HG03108 (cell line): ENCODE measurements at regions not wholly inside any gene's neighbourhood (a gene's known extent, or its start where the extent isn't known, plus 50 kb on each side); places are given as distances from the start of the nearest gene placed in this dataset.

Experiments
- ATAC-seq: cut with Tn5 transposase; IDR thresholded peaks from one replicate; pipeline ENCODE4 v1.9.1; 2021; ENCODE audit warnings: moderate library complexity; ENCODE audit not compliant: unreplicated experiment

DNA sequence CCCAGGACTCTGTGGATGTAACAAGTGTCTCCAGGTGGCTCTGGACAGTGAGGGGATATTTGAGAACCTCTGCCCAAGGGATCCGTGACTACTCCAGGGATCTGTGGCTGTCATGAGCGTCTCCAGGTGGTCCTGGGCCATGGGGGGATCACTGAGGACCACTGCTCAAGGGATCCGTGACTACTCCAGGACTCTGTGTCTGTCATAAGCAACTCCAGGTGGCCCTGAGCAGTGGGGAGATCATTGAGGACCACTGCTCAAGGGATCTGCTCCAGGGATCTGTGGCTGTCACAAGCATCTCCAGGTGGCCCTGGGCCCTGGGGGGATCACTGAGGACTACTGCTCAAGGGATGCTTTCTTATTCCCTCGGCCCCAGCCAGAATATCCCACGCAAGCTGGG lies 133.2 kb upstream of the ADARB2 start:
- no peak for ATAC-seq

GRCh38 chr10:1869861-1870260 lies 132.5 kb upstream of the ADARB2 start:
- ATAC-seq, result no peak

- ATAC-seq, result no peak
These were observed 123.0 kb upstream of the ADARB2 start for GRCh38 chr10:1860351-1860750.

DNA sequence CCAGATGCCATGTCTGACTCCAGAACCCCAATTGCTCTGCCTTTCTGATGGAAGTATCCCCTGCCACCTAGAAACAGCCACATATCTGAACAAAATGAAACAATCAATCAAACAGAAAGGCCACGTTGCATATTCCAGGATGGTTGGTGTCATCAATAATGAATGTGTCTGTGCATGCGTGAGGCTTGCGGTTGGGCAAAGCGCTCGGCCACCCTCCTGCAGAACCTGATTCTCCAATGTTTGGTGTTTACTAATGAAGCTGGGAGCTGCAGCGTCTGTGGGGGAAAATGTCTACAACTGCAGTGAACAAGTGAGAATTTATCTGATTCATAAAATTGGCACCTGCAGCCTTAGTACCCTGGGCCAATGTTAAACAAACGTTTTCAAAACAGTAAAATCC lies 121.2 kb upstream of the ADARB2 start:
- no peak for ATAC-seq

DNA sequence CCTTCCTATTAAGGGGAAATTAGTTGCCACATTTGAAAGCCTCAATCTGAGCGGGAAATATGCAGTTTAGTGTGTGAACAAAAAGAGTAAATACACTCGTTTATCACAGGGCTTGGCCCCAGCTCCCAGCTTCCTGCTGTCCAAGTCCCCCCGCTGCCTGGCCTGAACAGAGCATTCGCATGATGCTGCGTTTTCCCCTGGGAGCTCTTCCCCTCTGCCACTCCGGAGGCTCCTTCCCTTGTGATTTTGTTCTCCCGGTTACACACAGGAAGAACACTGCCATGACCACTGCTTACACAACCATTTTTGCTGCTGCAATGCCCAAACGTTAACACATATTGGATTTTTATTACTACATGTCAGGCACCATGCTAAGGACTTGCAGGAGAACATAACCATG lies 120.7 kb upstream of the ADARB2 start:
- no peak for ATAC-seq

GRCh38 chr10:1855911-1856310 lies 118.6 kb upstream of the ADARB2 start:
- ATAC-seq, result no peak

- no peak for ATAC-seq
These were observed 116.9 kb upstream of the ADARB2 start for GRCh38 chr10:1854271-1854670.

DNA sequence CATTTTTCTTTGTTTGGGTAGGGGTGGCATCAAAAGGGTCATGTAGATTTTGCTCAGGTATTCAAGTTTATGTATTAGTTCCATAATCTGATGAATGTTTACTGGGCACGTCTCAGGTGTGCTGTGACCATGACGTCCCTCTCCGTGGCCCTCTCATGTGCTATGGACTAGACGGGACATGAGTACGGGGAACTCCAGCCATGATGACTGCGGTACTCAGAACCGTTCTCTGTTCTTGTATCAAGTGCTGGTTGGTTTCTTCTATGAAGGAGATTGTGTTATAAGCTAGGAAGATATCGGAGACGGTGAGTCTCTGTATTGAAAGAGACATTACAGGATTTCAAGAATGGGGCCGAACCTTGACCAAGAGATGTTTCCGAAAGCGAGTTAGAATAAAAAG lies 116.5 kb upstream of the ADARB2 start:
- ATAC-seq, result no peak

DNA sequence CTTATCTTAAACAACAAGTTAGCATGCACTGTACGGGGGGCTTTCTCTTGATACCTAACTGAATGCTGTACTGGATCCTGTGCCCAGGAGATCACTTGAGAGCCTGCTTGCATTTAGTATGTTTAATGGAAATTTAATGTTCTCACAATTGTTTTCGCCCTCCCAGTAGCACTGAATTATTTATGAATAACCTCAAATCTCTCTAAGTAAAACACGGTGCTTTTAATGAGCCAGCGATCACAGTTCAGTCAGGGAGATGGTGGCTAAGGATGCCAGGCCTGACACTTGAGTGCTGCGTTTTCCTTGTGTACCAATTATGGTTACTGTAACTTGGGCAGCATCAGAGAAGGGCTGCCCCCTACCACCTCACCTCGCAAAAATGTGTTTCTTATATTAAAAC lies 115.5 kb upstream of the ADARB2 start:
- no peak for ATAC-seq

DNA sequence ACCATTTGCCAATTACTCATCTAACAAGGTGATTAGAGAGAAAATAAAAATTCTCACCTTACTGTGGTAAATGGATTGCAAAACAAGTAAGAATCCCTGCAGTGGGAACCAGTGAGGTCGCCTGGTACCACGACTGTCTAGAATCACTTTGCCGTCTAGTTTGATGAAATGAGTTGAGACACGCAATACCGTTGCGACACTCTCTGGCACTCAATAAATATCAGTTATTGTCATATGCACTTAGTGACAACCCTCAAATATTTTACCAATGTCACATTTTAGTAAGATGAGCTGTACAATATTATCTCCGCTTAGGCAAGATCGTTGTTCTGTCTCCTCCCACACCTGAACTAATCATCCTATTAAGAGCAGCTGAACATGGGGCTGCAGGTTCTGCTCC lies 114.4 kb upstream of the ADARB2 start:
- no peak for ATAC-seq

DNA sequence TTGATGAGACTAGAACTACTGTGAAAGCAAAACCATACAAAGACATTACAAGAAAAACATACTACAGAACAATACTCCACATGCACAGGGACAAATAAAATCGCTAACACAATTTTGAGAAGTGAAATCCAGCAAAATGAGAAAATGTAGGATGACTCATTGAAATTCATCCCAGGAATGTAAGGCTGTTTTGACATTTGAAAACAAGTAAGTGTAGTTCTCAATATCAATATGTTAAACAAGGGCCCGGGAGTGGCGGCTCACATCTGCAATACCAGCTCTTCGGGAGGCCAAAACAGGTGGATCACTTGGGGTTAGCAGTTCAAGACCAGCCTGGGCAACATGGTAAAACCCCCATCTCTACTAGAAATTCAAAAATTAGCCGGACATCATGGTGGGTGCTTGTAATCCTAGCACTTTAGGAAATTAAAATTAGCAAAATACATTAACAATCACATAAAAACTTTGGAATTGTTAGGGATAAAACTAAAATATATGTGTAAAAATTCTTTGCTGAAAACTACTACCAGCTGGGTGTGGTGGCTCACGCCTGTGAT lies 113.7 kb upstream of the ADARB2 start:
- ATAC-seq, result no peak

GRCh38 chr10:1847361-1847760 lies 110.0 kb upstream of the ADARB2 start:
- no peak for ATAC-seq

DNA sequence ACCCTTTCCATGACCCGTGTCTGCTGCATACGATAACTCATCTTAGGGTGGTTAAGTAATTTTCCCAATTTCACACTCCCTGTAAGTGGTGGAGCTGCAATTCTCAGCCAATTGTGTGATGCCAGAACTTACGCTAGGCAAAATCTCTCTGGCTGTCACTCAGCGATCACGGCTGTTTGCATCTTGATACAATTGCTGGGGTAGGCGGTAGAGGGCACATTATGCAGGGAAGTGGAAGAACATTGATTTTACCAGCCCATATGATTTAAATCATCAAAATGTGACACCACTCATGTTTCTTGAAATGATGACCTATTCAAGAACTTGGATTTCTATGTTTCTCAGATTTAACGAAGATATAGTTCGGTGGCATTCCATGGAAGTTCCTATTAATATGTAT lies 108.7 kb upstream of the ADARB2 start:
- no peak for ATAC-seq

GRCh38 chr10:1841759-1842158 lies 104.4 kb upstream of the ADARB2 start:
- ATAC-seq, result no peak

- ATAC-seq, result no peak
These were observed 92.4 kb upstream of the ADARB2 start for GRCh38 chr10:1829712-1830111.

DNA sequence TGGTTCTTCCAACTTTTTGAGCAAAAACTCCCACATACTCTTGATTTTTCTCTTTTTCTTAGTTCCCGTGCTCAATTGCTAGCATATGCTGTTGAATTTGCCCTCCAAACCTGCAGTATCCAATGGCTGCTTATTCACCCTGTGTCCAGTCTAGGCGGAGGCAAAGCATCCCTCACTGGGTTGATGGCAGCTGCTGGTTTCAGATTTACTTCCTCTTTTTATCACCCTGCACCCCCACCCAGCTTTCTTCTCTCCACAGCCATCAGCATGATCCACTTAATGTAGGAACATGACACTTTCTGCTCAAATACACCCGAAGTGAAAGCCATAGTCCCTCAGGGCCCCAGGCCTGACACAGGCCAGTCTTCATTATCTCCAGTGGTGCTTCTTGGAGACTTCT lies 87.6 kb upstream of the ADARB2 start:
- ATAC-seq, result no peak

- no peak for ATAC-seq
These were observed 77.2 kb upstream of the ADARB2 start for GRCh38 chr10:1814556-1814955.

- no peak for ATAC-seq
These were observed 71.9 kb upstream of the ADARB2 start for GRCh38 chr10:1809139-1809741.

DNA sequence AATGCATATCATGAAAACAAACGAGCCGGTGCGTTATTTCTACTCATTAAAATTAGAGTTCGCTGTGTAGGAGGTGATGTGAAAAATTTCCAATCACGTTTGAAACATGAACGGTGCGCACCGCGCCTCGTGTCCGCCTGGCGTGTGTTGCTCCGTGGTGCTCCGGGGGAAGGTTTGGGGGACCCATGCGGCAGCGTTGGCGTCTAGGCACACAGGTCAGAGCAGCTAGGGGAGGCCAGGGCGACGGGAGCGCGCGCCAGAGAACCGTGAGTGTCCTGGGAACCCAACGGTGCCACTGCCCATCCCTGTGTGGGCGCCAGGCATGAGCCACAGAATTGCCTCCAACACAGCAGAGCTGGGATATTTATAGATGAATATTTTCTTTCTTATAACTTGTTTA lies 70.6 kb upstream of the ADARB2 start:
- no peak for ATAC-seq

- no peak for ATAC-seq
These were observed 69.9 kb upstream of the ADARB2 start for GRCh38 chr10:1807196-1807595.

DNA sequence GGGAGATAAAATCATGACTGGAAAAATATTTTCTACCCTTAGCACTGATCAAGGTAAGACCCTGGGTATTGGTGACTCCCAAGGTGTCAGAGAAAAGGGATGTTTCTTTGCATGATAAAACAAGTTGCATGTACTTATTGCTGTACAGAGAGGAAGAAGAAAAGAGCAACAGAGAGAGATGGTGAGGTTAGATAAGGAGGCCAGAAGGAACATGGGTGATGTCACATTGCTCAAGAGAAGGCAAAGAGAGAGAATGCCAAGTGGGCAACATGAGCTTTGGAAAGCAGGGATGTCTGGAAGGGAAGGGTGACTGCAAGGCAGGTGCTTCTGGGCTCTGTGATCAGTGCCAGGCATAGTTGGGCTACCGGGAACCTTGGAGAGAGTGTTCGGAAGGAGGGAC lies 65.1 kb upstream of the ADARB2 start:
- no peak for ATAC-seq

DNA sequence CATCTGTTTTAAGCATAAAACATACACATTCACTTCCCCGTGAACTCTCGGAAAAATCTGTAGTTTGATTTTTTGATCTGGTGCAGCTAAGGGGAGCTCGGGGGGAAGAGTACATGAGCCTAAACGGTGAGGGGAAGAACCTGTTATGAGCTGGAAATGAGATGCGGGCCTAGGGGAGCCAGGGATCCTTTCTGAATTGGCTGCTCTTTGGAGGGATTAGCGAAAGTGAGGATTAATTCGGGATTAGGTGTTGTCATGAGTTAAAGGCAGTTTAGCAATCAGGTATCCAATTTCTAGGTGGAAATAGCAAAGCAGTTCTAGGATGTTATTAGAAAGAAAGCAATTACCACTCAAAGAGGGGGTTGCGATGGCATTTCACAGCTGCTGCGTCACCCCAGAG lies 51.1 kb upstream of the ADARB2 start:
- ATAC-seq, result no peak
